HCT116 (cell line): ENCODE measurements at regions not wholly inside any gene's neighbourhood (a gene's known extent, or its start where the extent isn't known, plus 50 kb on each side); places are given as distances from the start of the nearest gene placed in this dataset.

ENCODE experiments used
- ATAC-seq: fragments of 200-7000 bp; cut with Tn5 transposase; 2 replicates; pipeline ENCODE4 v1.9.1; 2020; ENCODE audit warnings: mild to moderate bottlenecking, moderate library complexity
- BruUV-seq: library from RNA; stranded (reverse); fragments of 400-500 nt; replicated peaks from 2 replicates; lab custom pipeline; 2021; lab: Mats Ljungman, UMichigan
- CTCF ChIA-PET: fragments of 300-600 bp; sonication (Branson Sonifier 250); formaldehyde crosslinking; loops from one replicate; lab custom pipeline; 2021; ENCODE audit warnings: antibody characterized with exemption; lab: Charles Lee
- POLR2A ChIA-PET: fragments of 300-600, 350-600 bp; sonication (Branson Sonifier 250); formaldehyde crosslinking; loops from one replicate; lab custom pipeline; 2021; ENCODE audit warnings: antibody characterized with exemption; lab: Charles Lee
- RAD21 ChIA-PET, 2 experiments: fragments of 300-600 bp; sonication (Branson Sonifier 250); formaldehyde crosslinking; loops; one replicate each; lab custom pipeline; 2023; ENCODE audit warnings: low total read pairs in 2 of 2; ENCODE audit not compliant: uncharacterized antibody in 2 of 2, unreplicated experiment in 2 of 2, low non-redundant PET in 1 of 2; lab: Charles Lee
- DNase-seq: peaks from one replicate; pipeline ENCODE4 v3.0.0-alpha.2; 2010; ENCODE audit warnings: low read depth, low spot score
- H2AFZ ChIP-seq: fragments of 200-600 bp; shearing (Covaris generic), sonication (generic); 2 replicates; pipeline ENCODE4 v1.6.1; 2017; ENCODE audit warnings: low read depth, mixed run types, mixed read lengths, antibody characterized with exemption, low read length; ENCODE audit not compliant: poor library complexity, severe bottlenecking
- H3K27ac ChIP-seq: 2 replicates; pipeline ENCODE4 v1.5.1; 2012; ENCODE audit warnings: low read depth, low read length
- H3K27me3 ChIP-seq: fragments of 200-600 bp; sonication (generic); 2 replicates; pipeline ENCODE4 v1.6.1; 2016; ENCODE audit warnings: mixed run types, low read length, mixed read lengths; ENCODE audit not compliant: insufficient read depth
- H3K36me3 ChIP-seq, 2 experiments: fragments of 200-500 bp in 1 of 2; fragments of 200-600 bp in 1 of 2; sonication (Bioruptor generic) in 1 of 2; sonication (generic) in 1 of 2; 2 replicates each; pipeline versions ENCODE4 v1.5.1 to v1.6.1; 2014 to 2016; ENCODE audit warnings: low read length in 2 of 2, inconsistent platforms in 1 of 2, mixed read lengths in 1 of 2, mixed run types in 1 of 2; ENCODE audit not compliant: insufficient read depth in 2 of 2, control insufficient read depth in 1 of 2
- H3K4me1 ChIP-seq, 2 experiments: fragments of 200-600 bp in 1 of 2; sonication (generic) in 1 of 2; 2 replicates each; pipeline versions ENCODE4 v1.5.1 to v1.6.1; 2012 to 2017; ENCODE audit warnings: low read length in 2 of 2, inconsistent platforms in 1 of 2, mild to moderate bottlenecking in 1 of 2, mixed read lengths in 1 of 2, mixed run types in 1 of 2, moderate library complexity in 1 of 2; ENCODE audit not compliant: insufficient read depth in 2 of 2, control insufficient read depth in 1 of 2
- H3K4me2 ChIP-seq: fragments of 200-600 bp; sonication (generic); 2 replicates; pipeline ENCODE4 v1.6.1; 2017; ENCODE audit warnings: mixed run types, low read length, mixed read lengths
- H3K4me3 ChIP-seq, 2 experiments: fragments of 200-600 bp in 1 of 2; sonication (generic) in 1 of 2; replicated peaks in 1 of 2; 2 replicates each; pipeline ENCODE4 v1.5.1; 2011 to 2016; ENCODE audit warnings: low read length in 2 of 2, control low read depth in 1 of 2, low read depth in 1 of 2, mild to moderate bottlenecking in 1 of 2, mixed read lengths in 1 of 2, mixed run types in 1 of 2
- H3K79me2 ChIP-seq: fragments of 200-600 bp; sonication (generic); 2 replicates; pipeline ENCODE4 v1.6.1; 2017; ENCODE audit warnings: mild to moderate bottlenecking, mixed run types, low read length, moderate library complexity, mixed read lengths; ENCODE audit not compliant: insufficient read depth
- H3K9ac ChIP-seq: fragments of 200-600 bp; sonication (generic); 2 replicates; pipeline ENCODE4 v1.6.1; 2016; ENCODE audit warnings: low read length, mixed read lengths
- H3K9me2 ChIP-seq: fragments of 200-600 bp; sonication (generic), shearing (Covaris generic); 2 replicates; pipeline ENCODE4 v1.6.1; 2017; ENCODE audit warnings: mixed run types, mild to moderate bottlenecking, moderate library complexity; ENCODE audit not compliant: insufficient read depth
- H3K9me3 ChIP-seq, 2 experiments: fragments of 200-500 bp in 1 of 2; fragments of 200-600 bp in 1 of 2; sonication (Bioruptor generic) in 1 of 2; sonication (generic) in 1 of 2; 2 replicates each; pipeline ENCODE4 v1.6.1; 2014 to 2017; ENCODE audit warnings: low read length in 2 of 2, mixed read lengths in 2 of 2, inconsistent platforms in 1 of 2, low read depth in 1 of 2, mild to moderate bottlenecking in 1 of 2, mixed run types in 1 of 2, moderate library complexity in 1 of 2; ENCODE audit not compliant: control insufficient read depth in 1 of 2, insufficient read depth in 1 of 2
- H4K20me1 ChIP-seq: fragments of 200-600 bp; sonication (generic), shearing (Covaris generic); 2 replicates; pipeline ENCODE4 v1.6.1; 2017; ENCODE audit warnings: mixed run types, mild to moderate bottlenecking, moderate library complexity; ENCODE audit not compliant: insufficient read depth
- ATF3 ChIP-seq: IDR thresholded peaks from 2 replicates; pipeline ENCODE4 v1.6.1; 2012
- CBX3 ChIP-seq: IDR thresholded peaks from 2 replicates; pipeline ENCODE4 v1.6.1; 2012; ENCODE audit warnings: low read depth
- CEBPB ChIP-seq: IDR thresholded peaks from 2 replicates; pipeline ENCODE4 v1.6.1; 2012; ENCODE audit warnings: low read depth
- CTCF ChIP-seq, 3 experiments: fragments of 200-600 bp in 1 of 3; sonication (generic) in 1 of 3; IDR thresholded peaks in 2 of 3; conservative IDR thresholded peaks in 1 of 3; 2 replicates each; pipeline ENCODE4 v1.5.1; 2012 to 2017; ENCODE audit warnings: low read depth in 2 of 3, low read length in 2 of 3, antibody characterized with exemption in 1 of 3, borderline replicate concordance in 1 of 3, control low read depth in 1 of 3, mild to moderate bottlenecking in 1 of 3, mixed read lengths in 1 of 3, mixed run types in 1 of 3, moderate library complexity in 1 of 3; ENCODE audit not compliant: insufficient read depth in 1 of 3
- EGR1 ChIP-seq: IDR thresholded peaks from 2 replicates; pipeline ENCODE4 v1.6.1; 2012; ENCODE audit warnings: low read depth
- ELF1 ChIP-seq: IDR thresholded peaks from 2 replicates; pipeline ENCODE4 v1.6.1; 2012; ENCODE audit warnings: low read depth, borderline replicate concordance
- EZH2 ChIP-seq: fragments of 200-600 bp; sonication (generic); IDR thresholded peaks from 2 replicates; pipeline ENCODE4 v1.6.1; 2017; ENCODE audit warnings: antibody characterized with exemption, mixed run types
- EZH2phosphoT487 ChIP-seq: fragments of 200-600 bp; IDR thresholded peaks from 2 replicates; pipeline ENCODE4 v1.6.1; 2018; ENCODE audit warnings: antibody characterized with exemption, borderline replicate concordance
- FOSL1 ChIP-seq: IDR thresholded peaks from 2 replicates; pipeline ENCODE4 v1.6.1; 2012; ENCODE audit warnings: low read depth
- JUND ChIP-seq: IDR thresholded peaks from 2 replicates; pipeline ENCODE4 v1.6.1; 2012
- MAX ChIP-seq: IDR thresholded peaks from 2 replicates; pipeline ENCODE4 v1.6.1; 2012
- POLR2A ChIP-seq: IDR thresholded peaks from 2 replicates; pipeline ENCODE4 v1.7.0; 2011; ENCODE audit warnings: borderline replicate concordance; ENCODE audit not compliant: insufficient read depth, insufficient read length; ENCODE audit errors: extremely low read depth
- REST ChIP-seq: IDR thresholded peaks from 2 replicates; pipeline ENCODE4 v1.6.1; 2012; ENCODE audit warnings: low read depth
- SIN3A ChIP-seq: IDR thresholded peaks from 2 replicates; pipeline ENCODE4 v1.6.1; 2012; ENCODE audit warnings: low read depth
- SRF ChIP-seq: IDR thresholded peaks from 2 replicates; pipeline ENCODE4 v1.6.1; 2012; ENCODE audit warnings: low read depth
- YY1 ChIP-seq: IDR thresholded peaks from 2 replicates; pipeline ENCODE4 v1.6.1; 2011; ENCODE audit warnings: low read length, low read depth, moderate library complexity, mild to moderate bottlenecking; ENCODE audit not compliant: insufficient replicate concordance; ENCODE audit errors: extremely low read depth
- ZBTB33 ChIP-seq: IDR thresholded peaks from 2 replicates; pipeline ENCODE4 v1.6.1; 2011; ENCODE audit warnings: mild to moderate bottlenecking, low read length, moderate library complexity; ENCODE audit not compliant: insufficient replicate concordance; ENCODE audit errors: extremely low read depth
- ZFX ChIP-seq: fragments of 450-650 bp; IDR thresholded peaks from 2 replicates; pipeline ENCODE4 v1.6.1; 2017
- ZNF274 ChIP-seq: fragments of 200-500 bp; sonication (Bioruptor generic); IDR thresholded peaks from 2 replicates; pipeline ENCODE4 v1.6.1; 2014; ENCODE audit warnings: mild to moderate bottlenecking, low read depth, low read length, inconsistent platforms
- intact Hi-C: fragments of 100-400 bp; cut with micrococcal nuclease; formaldehyde crosslinking; loops from 2 replicates; pipeline ENCODE4 v1.10.0; 2022

GRCh38 chr1:69138172-69138571 is 429.6 kb upstream of the LRRC7 start:
- ChIA-PET CTCF (no interaction called here), RAD21 (no interaction called here), POLR2A (no interaction called here)
- no peak overlapping the region for H3K9ac ChIP-seq
- no peaks in the 10 kb centered on the region for H3K79me2 ChIP-seq
- no peaks in the 10 kb centered on the region for H3K36me3 ChIP-seq
- no peak overlapping the region for H3K4me3 ChIP-seq
- TF ChIP-seq YY1 = no peak
- TF ChIP-seq ATF3 = no peak
- TF ChIP-seq SIN3A = no peak
- no peak for TF ChIP-seq EGR1
- TF ChIP-seq ZNF274 = no peak
- no peak for TF ChIP-seq ELF1
- no peak for TF ChIP-seq POLR2A
- no peak for TF ChIP-seq ZFX
- TF ChIP-seq MAX = no peak
- TF ChIP-seq FOSL1 = no peak
- TF ChIP-seq CTCF (IDR thresholded peaks at IDR 0.05 in 2 of 3, conservative IDR thresholded peaks at IDR 0.05 in 1 of 3; ENCODE audit: borderline replicate concordance in 1 of 3, insufficient read depth in 1 of 3, low read depth in 2 of 3, low read length in 2 of 3) = no peak
- TF ChIP-seq EZH2phosphoT487 = no peak
- no peak for TF ChIP-seq CBX3
- TF ChIP-seq CEBPB = no peak
- no peak for TF ChIP-seq EZH2
- no peak for TF ChIP-seq SRF
- no peak for TF ChIP-seq ZBTB33
- TF ChIP-seq REST = no peak
- TF ChIP-seq JUND = no peak
- BruUV-seq = no TSS peak
- intact Hi-C loops = no loop called here
- H3K27me3 ChIP-seq = no peaks in the 10 kb centered on the region
- no peak for DNase-seq
- H3K9me3 ChIP-seq = no peaks in the 10 kb centered on the region
- no peaks in the 10 kb centered on the region for H4K20me1 ChIP-seq
- no peaks in the 10 kb centered on the region for H3K4me1 ChIP-seq
- H3K4me2 ChIP-seq = no peak overlapping the region
- no peak overlapping the region for H2AFZ ChIP-seq
- H3K9me2 ChIP-seq = no peaks in the 10 kb centered on the region
- no peak overlapping the region for H3K27ac ChIP-seq
- ATAC-seq = no peak
